ENCODE measurements at regions not wholly inside any gene's neighbourhood (a gene's known extent, or its start where the extent isn't known, plus 50 kb on each side); places are given as distances from the start of the nearest gene placed in this dataset.
"Not testable (repeated sequence)": the region's sequence is repeated elsewhere in the genome, so short reads cannot be mapped to it uniquely, and the experiment has no call there.

- no peak for DNase-seq (ENCODE audit: low read depth in 3 of 3)
Observed at GRCh38 chr4:42284030-42284429, 113.3 kb upstream of the SHISA3 start.

- not testable (repeated sequence) for DNase-seq (ENCODE audit: low read depth in 3 of 3)
Observed at GRCh38 chr4:42288876-42289275, 108.4 kb upstream of the SHISA3 start.

- DNase-seq (ENCODE audit: low read depth in 3 of 3): not testable (repeated sequence)
Observed at GRCh38 chr4:42292192-42292591, 105.1 kb upstream of the SHISA3 start.

GRCh38 chr4:42293967-42294813, 103.1 kb upstream of the SHISA3 start:
- no peak for DNase-seq (ENCODE audit: low read depth in 3 of 3)

- DNase-seq (ENCODE audit: low read depth in 3 of 3): no peak
Observed at GRCh38 chr4:42296196-42296595, 101.1 kb upstream of the SHISA3 start.

- DNase-seq (ENCODE audit: low read depth in 3 of 3): no peak
Observed at GRCh38 chr4:42302348-42302747, 94.9 kb upstream of the SHISA3 start.

GRCh38 chr4:42306221-42307109, 90.8 kb upstream of the SHISA3 start:
- no peak for DNase-seq (ENCODE audit: low read depth in 3 of 3)

- no peak for DNase-seq (ENCODE audit: low read depth in 3 of 3)
Observed at GRCh38 chr4:42308247-42308646, 89.0 kb upstream of the SHISA3 start.

- DNase-seq (ENCODE audit: low read depth in 3 of 3): no peak
Observed at GRCh38 chr4:42309361-42310260, 87.7 kb upstream of the SHISA3 start.

GRCh38 chr4:42310358-42310757, 86.9 kb upstream of the SHISA3 start:
- DNase-seq (ENCODE audit: low read depth in 3 of 3): no peak

- DNase-seq (ENCODE audit: low read depth in 3 of 3): no peak
Observed at GRCh38 chr4:42310806-42311205, 86.5 kb upstream of the SHISA3 start.

- no peak for DNase-seq (ENCODE audit: low read depth in 3 of 3)
Observed at GRCh38 chr4:42311591-42311990, 85.7 kb upstream of the SHISA3 start.

GRCh38 chr4:42313420-42313819, 83.9 kb upstream of the SHISA3 start:
- DNase-seq (ENCODE audit: low read depth in 3 of 3): not testable (repeated sequence)

GRCh38 chr4:42313872-42314271, 83.4 kb upstream of the SHISA3 start:
- no peak for DNase-seq (ENCODE audit: low read depth in 3 of 3)

- DNase-seq (ENCODE audit: low read depth in 3 of 3): no peak
Observed at GRCh38 chr4:42315231-42315630, 82.1 kb upstream of the SHISA3 start.

- DNase-seq (ENCODE audit: low read depth in 3 of 3): no peak
Observed at GRCh38 chr4:42320822-42321388, 76.4 kb upstream of the SHISA3 start.

GRCh38 chr4:42326040-42326439, 71.2 kb upstream of the SHISA3 start:
- DNase-seq (ENCODE audit: low read depth in 3 of 3): no peak

- no peak for DNase-seq (ENCODE audit: low read depth in 3 of 3)
Observed at GRCh38 chr4:42326524-42326923, 70.8 kb upstream of the SHISA3 start.

- DNase-seq (ENCODE audit: low read depth in 3 of 3): no peak
Observed at GRCh38 chr4:42327323-42327722, 70.0 kb upstream of the SHISA3 start.

- DNase-seq (ENCODE audit: low read depth in 3 of 3): no peak
Observed at GRCh38 chr4:42328978-42329377, 68.3 kb upstream of the SHISA3 start.

- DNase-seq (ENCODE audit: low read depth in 3 of 3): no peak
Observed at GRCh38 chr4:42329421-42329820, 67.9 kb upstream of the SHISA3 start.
